Amniotic epithelial cell (primary cell): ENCODE measurements at regions not wholly inside any gene's neighbourhood (a gene's known extent, or its start where the extent isn't known, plus 50 kb on each side); places are given as distances from the start of the nearest gene placed in this dataset.

Experiments used
- DNase-seq: peaks from one replicate; pipeline ENCODE4 v3.0.0-alpha.2; 2010; ENCODE audit warnings: low read depth

DNA sequence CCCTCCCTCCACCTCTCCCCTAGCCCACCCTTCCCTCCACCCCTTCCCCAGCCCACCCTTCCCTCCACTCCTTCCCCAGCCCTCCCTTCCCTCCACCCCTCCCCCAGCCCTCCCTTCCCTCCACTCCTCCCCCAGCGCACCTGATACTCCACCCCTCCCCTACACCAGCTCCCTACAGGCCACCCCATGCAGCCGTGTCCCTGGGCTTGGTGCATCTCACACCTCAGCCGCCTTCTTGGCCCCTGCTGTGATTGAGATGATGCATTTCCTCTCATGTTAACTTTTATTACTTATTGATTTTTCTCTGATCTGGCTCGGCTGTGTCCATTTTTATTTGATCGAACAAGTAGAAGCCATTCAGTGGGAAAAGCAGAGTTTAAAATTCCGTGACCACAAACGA is 243.8 kb downstream of the MATN1 start:
- DNase-seq: no peak

DNA sequence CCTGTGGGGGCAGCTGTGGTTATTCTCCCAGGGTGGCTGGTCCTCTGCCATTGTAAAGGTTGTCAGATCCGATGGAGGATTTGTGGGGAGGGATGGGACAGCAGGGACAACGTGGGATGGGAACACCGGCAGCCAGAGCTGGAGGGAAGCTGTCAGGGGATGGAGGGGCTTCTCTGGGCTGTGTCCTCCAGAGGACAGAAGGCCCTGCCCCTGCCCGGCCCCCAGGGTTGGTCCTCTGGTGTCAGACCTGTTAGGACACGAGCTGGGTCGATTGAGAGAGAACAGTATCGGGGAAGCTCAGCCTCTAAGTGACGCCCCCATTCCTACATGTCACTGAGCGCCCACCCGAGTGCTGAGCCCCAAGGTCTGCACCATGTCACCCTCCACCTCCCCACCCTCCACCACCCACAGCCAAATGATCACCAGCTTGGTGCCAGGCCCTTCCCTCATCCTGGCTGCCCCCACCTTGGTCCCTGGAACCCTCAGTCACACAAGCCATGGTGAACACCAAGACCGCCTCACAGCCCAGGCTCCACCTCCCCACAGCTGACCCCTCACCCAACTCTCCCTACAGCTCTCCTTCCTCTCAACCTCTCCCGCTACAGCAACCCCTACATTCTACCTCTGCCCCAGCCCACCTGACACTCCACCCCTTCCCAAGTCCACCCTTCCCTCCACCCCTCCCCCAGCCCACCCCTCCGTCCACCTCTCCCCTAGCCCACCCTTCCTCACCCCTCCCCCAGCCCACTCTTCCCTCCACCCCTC is 244.4 kb downstream of the MATN1 start:
- no peak for DNase-seq

DNA sequence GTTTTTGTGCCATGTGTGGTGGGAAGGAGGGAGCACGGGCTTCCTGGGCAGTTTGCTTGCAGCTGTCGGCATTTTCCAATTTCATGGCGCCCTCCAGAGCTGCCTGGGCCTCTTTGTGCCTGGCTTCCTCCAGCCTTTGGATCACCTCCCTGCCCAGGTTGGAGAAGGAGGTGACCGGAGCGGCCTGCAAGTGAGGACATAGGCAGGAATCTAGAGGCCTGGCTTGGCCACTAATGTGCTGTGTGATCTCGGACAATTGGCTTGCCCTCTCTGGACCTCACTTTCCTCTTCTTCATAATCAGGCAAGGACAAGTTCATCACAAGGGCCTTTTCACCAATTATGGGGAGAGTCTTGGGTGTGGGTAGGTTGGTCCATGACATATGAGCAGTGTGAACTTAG is 245.1 kb downstream of the MATN1 start:
- no peak for DNase-seq

DNA sequence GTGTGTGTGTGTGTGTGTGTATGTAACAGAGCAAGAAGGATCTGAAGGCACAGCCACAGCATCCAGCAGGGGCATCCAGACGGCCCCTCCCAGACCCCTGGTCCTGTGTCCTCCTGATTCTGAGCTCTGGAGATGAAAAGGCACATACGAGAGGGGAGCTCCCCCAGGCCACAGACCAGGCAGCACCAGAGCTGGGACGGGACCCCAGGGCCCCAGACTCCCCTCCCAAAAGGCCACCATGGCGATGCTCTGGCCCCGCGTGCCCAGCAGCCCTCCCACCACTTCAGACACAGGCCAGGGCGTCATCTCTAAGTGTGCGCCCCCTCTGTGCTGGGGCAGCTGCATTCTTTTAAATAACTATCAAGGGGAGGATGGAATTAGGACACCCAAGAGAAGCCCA is 245.8 kb downstream of the MATN1 start:
- no peak for DNase-seq

DNA sequence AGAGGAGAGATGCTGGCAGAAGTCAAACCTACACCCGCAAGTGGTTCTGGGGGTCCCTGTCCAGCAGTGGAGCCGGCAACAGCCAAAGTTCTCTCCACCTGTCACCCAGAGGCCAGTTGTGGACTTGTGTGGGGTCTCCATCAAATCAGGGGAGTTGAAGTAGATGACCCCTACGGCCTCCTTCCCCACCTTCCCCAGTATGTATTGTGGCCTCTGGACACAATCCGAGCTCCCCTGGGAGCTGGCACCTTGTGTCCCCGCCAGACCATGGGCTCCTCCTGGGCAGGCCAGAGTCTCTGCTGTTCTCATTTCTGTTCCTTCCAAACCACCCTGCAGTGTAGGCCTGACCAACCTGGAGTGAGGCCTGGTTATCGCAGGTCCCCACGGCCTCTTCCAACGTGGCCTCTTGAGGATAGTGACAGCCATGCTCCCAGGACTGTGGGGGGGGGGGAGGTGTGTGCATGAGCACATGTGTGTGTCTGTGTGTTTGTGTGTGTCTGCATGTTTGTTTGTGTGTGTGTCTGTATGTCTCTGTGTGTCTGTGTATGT is 246.4 kb downstream of the MATN1 start:
- DNase-seq: no peak

DNA sequence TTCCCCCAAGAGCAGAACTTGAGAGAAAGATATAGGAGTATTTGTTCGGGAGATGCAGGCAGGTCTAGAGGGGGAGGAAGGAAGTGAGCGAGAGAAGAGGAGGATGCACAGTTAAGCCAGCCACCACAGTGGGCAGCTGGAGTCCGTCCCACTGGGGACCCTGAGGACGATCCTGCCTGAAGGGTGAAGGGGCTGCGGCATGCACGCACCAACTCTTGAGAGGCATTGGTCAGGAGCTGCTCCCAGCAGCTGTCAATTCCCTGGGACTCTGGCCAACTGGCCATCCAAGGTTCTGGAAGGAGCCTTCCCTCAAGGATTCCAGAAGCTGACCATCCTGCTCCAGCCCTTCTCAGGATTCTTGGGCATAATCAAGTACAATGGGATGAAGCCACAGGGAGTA is 246.9 kb downstream of the MATN1 start:
- no peak for DNase-seq

DNA sequence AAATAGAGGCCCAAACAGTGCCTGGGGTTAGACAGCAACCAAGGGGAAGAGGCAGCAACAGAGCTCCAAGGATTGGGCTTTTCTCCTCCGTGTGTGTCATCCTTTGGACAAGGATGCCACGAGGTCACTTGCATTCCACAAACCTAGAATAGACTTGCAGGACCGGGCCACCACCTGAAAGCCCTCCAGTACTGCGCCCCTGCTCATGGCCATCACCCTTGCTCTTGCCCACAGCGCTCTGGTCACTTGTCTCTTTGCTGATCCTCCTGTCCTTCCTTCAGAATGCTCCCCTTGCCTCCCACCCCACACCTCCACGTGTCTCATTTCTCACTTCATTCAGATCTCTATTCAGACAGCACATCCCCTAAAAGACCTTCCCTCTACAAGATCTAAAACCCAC is 247.4 kb downstream of the MATN1 start:
- DNase-seq: no peak

DNA sequence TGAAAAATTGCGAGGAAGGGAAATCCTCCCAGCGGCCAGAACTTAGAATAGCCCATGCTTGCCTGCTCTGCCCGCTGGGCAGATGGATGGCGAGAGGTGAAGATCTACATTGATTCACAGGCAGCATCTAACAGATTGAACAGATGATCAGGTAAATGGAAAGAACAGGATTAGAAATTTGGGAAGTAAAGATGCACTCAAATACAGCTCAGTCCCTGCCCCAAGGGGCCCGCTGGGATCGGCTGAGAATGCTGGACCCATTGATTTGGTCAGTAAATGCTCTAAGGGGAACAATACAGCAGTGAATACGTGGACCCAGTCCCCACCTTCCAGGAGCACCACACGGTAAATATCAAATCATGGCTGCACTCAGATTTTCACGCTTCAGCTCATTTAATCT is 248.2 kb downstream of the MATN1 start:
- DNase-seq: no peak

DNA sequence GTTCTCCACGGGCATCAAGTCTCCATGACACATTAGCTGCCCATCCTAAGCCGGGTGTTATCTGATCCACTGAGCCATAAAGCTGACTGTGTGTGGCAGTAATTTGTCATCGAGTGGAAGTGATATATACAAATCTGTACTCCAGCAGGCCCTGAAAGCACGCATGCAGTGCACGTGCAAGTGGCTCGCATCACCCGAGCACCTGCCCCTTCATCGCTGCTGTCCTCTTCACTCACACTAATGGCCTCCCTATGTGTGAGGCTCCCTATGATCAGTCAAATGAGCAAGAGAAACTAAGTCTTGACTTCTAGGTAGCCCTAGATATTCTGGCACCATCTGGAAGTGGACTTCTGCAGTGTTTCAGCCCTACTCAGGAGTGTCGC is 248.6 kb downstream of the MATN1 start:
- DNase-seq: no peak

DNA sequence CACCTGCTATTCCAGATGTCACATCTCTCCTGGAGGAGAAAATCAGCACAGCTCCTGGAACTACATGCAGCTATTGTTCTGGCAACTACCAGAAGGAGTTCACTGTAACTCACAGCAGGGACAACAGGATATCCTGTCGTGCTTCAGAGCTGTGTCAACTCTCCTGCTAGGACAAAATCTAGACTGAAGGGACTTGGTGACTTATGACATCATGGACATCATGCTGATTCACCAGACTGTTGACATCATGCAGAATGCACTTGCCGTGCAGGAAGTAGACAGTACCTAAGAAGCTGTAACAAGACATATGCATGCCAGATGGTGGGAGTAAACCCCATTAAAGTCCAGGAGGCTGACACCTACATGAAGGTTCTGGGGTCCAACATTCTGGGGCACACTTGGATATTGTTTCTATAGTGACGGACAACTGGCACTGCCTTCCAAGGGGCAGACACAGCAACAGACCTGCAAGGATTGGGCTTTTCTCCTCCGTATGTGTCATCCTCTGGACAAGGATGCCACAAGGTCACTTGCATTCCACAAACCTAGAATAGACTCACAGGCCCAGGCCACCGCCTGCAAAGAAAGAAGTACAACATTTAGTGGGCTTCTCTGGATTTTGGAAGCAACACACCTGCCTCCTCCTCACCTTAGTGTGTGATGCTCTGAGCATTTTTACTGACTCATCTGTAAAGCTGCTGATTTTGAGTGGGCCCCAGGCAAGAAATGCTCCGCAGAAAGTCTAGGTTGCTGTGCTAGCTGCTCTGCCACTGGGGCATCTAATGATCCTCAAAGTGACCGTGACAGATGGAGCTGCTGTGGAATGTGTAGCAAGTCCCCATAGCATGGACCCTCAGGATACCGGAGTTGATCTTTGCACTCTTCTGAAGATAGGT is 249.2 kb downstream of the MATN1 start:
- no peak for DNase-seq

DNA sequence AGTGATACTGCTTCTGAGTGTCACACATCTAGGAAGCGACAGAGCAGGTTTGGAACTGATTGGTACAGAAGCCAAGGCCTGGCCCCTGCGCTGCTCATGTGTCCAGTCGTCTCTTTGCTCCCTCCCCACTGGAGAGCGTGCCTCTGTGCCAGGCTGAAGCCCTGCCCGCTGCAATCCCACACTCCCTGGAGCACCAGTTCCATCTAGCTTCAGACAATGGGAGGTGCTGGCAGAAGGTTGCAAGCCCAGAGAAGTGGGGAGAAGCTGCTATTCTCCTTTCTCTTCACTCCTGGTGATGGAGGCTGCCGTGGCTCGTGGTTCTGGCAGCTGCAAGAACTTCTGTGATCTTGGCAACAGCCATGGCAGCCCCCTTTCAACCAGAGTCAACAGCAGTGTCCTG is 250.9 kb downstream of the MATN1 start:
- DNase-seq: no peak

DNA sequence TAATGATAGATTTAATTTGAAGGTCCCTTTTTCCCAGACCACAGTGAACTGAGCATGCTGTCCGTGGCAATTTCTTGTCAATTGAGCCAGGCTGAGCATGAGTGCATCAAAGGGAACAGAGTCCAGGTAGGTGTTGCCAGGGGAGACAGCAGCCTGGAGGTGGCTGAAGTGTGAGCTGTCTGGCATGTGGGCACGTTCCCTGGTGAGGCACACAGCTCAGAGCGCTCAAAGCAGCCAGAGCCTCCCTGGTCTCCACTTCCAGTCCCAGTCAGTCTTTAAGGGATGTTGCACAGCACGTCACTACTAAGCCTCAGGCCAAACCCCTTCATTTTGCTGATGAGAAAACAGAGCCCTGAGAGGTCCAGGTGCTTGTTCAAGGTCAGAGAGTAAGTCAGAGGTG is 251.4 kb downstream of the MATN1 start:
- DNase-seq: no peak

DNA sequence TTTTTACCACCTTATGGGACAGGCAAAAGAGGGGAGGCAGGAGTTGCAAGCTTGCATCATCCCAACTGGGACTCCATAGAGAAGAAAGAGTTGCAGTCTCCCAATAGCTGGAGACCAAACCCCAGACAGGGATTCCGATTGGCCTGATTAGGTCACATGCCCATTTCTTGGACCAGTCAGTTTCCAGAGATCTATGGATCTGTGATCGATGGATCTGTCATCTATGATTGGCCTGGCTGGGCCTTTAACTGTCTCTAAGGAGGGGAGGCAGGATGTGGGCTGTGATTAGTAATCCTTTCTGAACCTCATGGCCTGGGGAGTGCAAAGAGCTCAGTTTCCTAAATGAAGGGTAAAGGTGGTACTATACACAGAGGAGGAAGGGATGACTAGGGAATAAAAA is 252.1 kb downstream of the MATN1 start:
- no peak for DNase-seq

DNA sequence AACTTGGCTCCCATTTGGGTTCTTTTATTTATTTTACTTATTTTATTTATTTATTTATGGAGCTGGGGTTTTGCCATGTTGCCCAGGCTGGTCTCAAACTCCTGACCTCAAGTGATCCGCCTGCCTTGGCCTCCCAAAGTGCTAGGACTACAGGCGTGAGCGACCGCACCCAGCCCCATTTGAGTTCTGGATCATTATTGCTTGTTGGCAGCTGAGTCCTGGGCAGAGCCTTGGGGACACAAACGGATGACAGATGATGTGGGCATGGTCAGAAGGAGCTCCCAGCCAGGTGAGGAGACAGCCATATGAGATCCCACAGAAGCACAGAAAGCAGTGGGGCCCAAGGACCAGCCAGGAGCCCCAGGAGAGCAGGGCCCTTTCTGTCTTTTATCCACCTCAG is 254.0 kb downstream of the MATN1 start:
- no peak for DNase-seq

DNA sequence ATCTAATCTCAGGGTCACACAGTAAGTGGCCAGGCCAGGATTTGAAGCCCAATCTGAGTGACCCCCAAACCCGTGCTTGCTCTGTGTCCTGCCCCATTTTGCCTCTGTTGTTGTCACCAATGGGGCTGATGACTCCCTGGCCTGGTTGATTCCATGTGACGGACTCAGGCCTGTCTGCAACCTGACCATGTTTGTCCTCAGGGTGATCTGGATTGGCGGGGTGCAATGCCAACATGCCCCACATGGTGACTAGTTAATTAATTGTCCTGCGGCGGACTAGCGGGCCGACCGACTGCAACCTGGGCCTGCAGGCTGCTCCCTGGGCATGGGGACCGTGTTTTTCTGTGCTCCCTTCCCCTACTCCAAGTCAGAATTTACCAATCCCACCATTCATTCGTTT is 256.3 kb downstream of the MATN1 start:
- no peak for DNase-seq

DNA sequence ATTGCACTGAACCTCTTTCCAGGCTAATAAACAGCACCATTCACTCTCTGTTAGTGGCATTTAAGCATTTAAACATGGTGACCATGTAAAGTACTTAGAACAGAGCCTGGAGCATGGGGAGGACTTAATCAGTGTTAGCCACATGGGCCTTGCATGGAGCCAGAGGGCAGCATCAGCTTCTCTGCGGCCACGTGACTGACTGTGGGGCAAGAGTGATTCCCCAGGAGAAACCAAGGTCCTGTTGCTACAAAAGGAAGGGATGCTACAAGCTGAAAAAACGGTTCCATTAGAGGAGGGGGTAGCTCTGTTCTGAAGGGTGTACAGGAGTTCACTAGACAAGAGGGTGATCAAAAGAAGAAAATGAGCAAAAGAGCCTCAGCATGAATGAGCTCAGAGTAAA is 256.8 kb downstream of the MATN1 start:
- no peak for DNase-seq

DNA sequence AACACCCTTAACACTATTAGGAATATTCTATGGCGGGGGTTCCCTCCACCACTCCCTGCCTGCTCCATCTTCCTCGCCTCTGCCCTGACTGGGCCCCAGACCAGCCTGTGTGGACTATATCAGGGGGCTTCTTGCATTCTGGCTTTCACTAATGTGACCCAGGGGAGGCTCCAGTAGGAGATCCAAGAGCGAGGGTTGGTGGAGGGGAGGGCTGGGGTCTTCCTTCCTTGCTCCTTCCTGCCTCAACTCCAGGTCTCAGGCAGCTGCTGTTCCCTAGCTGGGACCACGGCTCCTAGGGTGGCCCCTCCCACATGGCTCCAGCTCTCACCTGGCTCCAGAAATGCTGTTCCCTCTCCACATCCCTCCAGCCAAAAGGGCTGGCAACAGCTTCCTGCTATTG is 257.4 kb downstream of the MATN1 start:
- DNase-seq: no peak

DNA sequence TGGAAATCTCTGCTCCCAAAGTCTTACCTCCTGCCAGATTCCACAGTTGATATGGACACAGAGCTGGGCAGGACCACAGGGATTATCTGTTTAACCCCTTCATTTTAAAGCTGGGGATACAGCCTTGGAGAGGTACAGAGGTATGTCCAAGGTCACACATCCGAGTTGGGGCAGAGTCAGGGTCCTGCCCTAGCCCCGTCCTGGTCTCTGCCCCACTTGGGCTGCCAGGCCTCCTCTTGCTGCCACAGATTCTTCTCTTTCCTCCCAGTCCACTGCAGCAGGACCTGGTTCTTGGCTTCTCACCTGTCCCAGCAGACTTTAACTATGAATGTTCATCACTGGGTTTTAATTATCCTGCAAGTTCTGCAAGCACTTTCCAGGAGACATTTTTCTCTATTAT is 258.3 kb downstream of the MATN1 start:
- no peak for DNase-seq

DNA sequence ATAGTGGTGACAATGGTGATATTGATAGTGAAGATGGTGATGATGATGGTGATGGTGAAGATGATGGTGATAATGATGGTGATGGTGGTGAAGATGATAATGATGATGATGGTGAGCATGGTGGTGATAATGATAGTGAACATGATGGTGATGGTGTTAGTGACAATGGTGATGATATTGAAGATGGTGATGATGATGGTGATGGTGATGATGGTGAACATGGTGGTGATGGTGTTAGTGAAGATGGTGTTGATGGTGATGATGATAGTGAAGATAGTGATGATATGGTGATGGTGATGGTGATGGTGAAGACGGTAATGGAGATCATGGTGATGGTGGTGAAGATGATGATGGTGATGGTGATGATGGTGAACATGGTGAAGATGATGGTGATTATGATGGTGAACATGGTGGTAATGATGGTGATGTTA is 259.2 kb downstream of the MATN1 start:
- no peak for DNase-seq

DNA sequence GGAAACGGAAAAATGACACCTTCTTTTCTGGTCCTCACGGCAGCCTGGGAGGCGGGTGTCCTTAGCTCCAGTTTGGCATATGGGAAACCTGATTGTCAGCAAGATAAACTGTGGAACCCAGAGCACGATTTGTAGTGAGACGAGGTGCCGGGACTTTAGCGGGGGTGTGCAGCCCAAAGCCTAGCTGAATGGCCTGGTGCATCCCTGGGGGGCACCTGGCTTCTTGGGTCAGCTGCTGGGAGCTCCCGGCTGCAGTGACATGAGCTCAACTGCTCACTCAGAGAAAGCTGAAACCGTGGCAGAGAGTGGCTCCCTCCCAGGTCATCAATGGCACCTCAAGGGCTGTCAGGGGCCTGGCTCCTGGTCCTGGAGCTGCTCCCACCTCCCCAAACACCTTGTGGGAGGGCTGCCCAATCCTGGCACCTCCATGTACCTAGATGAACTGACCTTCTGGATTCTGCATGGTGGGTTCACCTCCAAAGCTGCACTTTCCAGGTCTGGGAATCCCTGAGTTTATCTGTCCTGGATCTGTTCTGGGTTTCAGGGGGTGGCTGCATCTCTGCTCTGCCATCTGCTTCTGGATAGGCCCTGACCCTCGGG is 260.5 kb downstream of the MATN1 start:
- DNase-seq: no peak

DNA sequence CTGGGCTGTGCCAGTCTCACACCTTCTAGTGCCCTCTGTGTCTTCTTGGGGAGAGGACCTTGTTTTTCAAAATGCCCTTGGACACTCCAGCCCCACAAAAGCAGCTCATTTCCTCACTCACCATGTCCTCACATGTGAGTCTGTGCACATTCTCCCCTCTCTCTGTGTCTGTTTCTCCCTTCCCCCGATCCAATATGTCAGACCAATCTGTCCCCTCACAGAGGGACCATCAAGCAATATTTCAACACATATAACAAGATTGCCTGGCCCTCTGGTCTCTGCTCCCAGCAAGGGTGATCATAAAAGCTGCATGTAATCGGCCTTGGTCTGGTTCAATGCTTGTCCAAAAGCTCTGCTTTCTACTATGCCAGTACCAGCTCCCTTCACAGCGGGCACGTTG is 261.2 kb downstream of the MATN1 start:
- no peak for DNase-seq

DNA sequence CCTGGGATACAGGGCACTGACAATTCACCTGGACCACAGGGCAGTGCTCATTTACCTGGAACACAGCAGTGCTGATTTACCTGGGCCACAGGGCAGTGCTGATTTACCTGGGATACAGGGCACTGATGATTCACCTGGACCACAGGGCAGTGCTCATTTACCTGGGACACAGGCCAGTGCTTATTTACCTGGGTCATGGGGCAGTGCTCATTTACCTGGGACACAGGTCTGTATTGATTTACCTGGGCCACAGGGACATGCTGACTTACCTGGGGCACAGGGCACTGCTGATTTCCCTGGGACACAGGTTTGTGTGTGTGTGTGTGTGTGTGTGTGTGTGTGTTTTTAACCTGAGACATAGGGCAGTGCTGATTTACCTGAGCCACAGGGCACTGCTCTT is 261.7 kb downstream of the MATN1 start:
- DNase-seq: no peak

DNA sequence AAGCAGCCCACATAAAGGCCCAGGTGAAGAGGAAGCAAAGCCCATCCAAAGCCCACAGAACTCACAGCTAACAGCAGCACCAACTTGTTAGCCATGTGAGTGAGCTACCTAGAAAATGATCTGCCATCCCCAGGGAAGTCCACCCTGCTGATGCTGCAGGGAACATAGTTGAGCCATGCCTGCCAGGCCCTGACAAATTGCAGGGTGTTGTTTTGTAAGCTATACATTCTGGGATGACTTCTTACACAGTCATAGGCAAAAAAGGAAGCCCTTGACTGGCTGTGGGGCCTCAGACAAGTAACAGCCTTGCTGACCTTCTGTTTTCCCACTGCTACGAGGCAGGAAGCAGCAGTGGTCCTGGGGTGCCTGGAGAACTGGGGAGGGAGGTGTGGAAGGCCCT is 262.7 kb downstream of the MATN1 start:
- DNase-seq: no peak
